ENCODE measurements at regions not wholly inside any gene's neighbourhood (a gene's known extent, or its start where the extent isn't known, plus 50 kb on each side); places are given as distances from the start of the nearest gene placed in this dataset.

GRCh38 chr5:155126573-155126972 lies 113.0 kb downstream of the KIF4B start:
- no peak for TF ChIP-seq CTCF (conservative IDR thresholded peaks at IDR 0.05; ENCODE audit: control insufficient read depth, insufficient read depth, low read depth, low read length)
- H3K4me3 ChIP-seq (ENCODE audit: control insufficient read depth, low read depth, low read length): no peak overlapping the region
- no peak for DNase-seq (ENCODE audit: low read depth)

- no peak overlapping the region for H3K4me3 ChIP-seq (ENCODE audit: control insufficient read depth, low read depth, low read length)
- TF ChIP-seq CTCF (conservative IDR thresholded peaks at IDR 0.05; ENCODE audit: control insufficient read depth, insufficient read depth, low read depth, low read length): no peak
- no peak for DNase-seq (ENCODE audit: low read depth)
Observed at GRCh38 chr5:155127552-155127951, 114.0 kb downstream of the KIF4B start.

GRCh38 chr5:155128786-155129512 lies 115.4 kb downstream of the KIF4B start:
- H3K4me3 ChIP-seq (ENCODE audit: control insufficient read depth, low read depth, low read length): no peak overlapping the region
- peak; percentile 66 for DNase-seq (ENCODE audit: low read depth)
- no peak for TF ChIP-seq CTCF (conservative IDR thresholded peaks at IDR 0.05; ENCODE audit: control insufficient read depth, insufficient read depth, low read depth, low read length)

- DNase-seq (ENCODE audit: low read depth): peak; percentile 27
- no peak for TF ChIP-seq CTCF (conservative IDR thresholded peaks at IDR 0.05; ENCODE audit: control insufficient read depth, insufficient read depth, low read depth, low read length)
- no peak overlapping the region for H3K4me3 ChIP-seq (ENCODE audit: control insufficient read depth, low read depth, low read length)
Observed at GRCh38 chr5:155129513-155129880, 115.9 kb downstream of the KIF4B start.

- TF ChIP-seq CTCF (conservative IDR thresholded peaks at IDR 0.05; ENCODE audit: control insufficient read depth, insufficient read depth, low read depth, low read length): no peak
- DNase-seq (ENCODE audit: low read depth): no peak
- no peak overlapping the region for H3K4me3 ChIP-seq (ENCODE audit: control insufficient read depth, low read depth, low read length)
Observed at GRCh38 chr5:155134130-155134529, 120.6 kb downstream of the KIF4B start.

GRCh38 chr5:155136216-155136850 lies 122.8 kb downstream of the KIF4B start:
- H3K4me3 ChIP-seq (ENCODE audit: control insufficient read depth, low read depth, low read length): no peak overlapping the region
- no peak for TF ChIP-seq CTCF (conservative IDR thresholded peaks at IDR 0.05; ENCODE audit: control insufficient read depth, insufficient read depth, low read depth, low read length)
- DNase-seq (ENCODE audit: low read depth): no peak
